HG02943 (cell line): ENCODE measurements at regions not wholly inside any gene's neighbourhood (a gene's known extent, or its start where the extent isn't known, plus 50 kb on each side); places are given as distances from the start of the nearest gene placed in this dataset.
"Not testable (repeated sequence)": the region's sequence is repeated elsewhere in the genome, so short reads cannot be mapped to it uniquely, and the experiment has no call there.

Experiments
- ATAC-seq: cut with Tn5 transposase; IDR thresholded peaks from one replicate; pipeline ENCODE4 v1.9.1; 2021; ENCODE audit warnings: mild to moderate bottlenecking, low read depth, moderate library complexity; ENCODE audit not compliant: unreplicated experiment

- not testable (repeated sequence) for ATAC-seq
Measured at GRCh38 chr14:40954448-40955130, 652.1 kb upstream of the LRFN5 start.

GRCh38 chr14:40944521-40944920 is 662.2 kb upstream of the LRFN5 start:
- no peak for ATAC-seq

GRCh38 chr14:40936861-40937260 is 669.8 kb upstream of the LRFN5 start:
- ATAC-seq: no peak

- no peak for ATAC-seq
Measured at GRCh38 chr14:40920380-40920779, 686.3 kb upstream of the LRFN5 start.

GRCh38 chr14:40911141-40911540 is 695.5 kb upstream of the LRFN5 start:
- no peak for ATAC-seq

GRCh38 chr14:40909906-40910305 is 696.8 kb upstream of the LRFN5 start:
- no peak for ATAC-seq

- ATAC-seq: no peak
Measured at GRCh38 chr14:40903709-40904108, 703.0 kb upstream of the LRFN5 start.

GRCh38 chr14:40899435-40899834 is 707.2 kb upstream of the LRFN5 start:
- no peak for ATAC-seq

GRCh38 chr14:40894846-40895245 is 711.8 kb upstream of the LRFN5 start:
- no peak for ATAC-seq

- no peak for ATAC-seq
Measured at GRCh38 chr14:40889126-40889525, 717.5 kb upstream of the LRFN5 start.

GRCh38 chr14:40887912-40888311 is 718.8 kb upstream of the LRFN5 start:
- no peak for ATAC-seq

GRCh38 chr14:40870252-40870651 is 736.4 kb upstream of the LRFN5 start:
- no peak for ATAC-seq

GRCh38 chr14:40859055-40859454 is 747.6 kb upstream of the LRFN5 start:
- ATAC-seq: no peak

GRCh38 chr14:40855343-40855742 is 751.3 kb upstream of the LRFN5 start:
- no peak for ATAC-seq

- ATAC-seq: no peak
Measured at GRCh38 chr14:40850191-40850590, 756.5 kb upstream of the LRFN5 start.

- ATAC-seq: no peak
Measured at GRCh38 chr14:40847480-40847879, 759.2 kb upstream of the LRFN5 start.

GRCh38 chr14:40842816-40843215 is 763.9 kb upstream of the LRFN5 start:
- ATAC-seq: no peak

GRCh38 chr14:40841886-40842285 is 764.8 kb upstream of the LRFN5 start:
- ATAC-seq: no peak

- no peak for ATAC-seq
Measured at GRCh38 chr14:40838601-40839000, 768.1 kb upstream of the LRFN5 start.

GRCh38 chr14:40806471-40806870 is 800.2 kb upstream of the LRFN5 start:
- no peak for ATAC-seq

- ATAC-seq: no peak
Measured at GRCh38 chr14:40796168-40796567, 810.5 kb upstream of the LRFN5 start.

- no peak for ATAC-seq
Measured at GRCh38 chr14:40784860-40785259, 821.8 kb upstream of the LRFN5 start.

GRCh38 chr14:40762685-40763084 is 844.0 kb upstream of the LRFN5 start:
- ATAC-seq: no peak
